PC-3 (cell line): ENCODE measurements at regions not wholly inside any gene's neighbourhood (a gene's known extent, or its start where the extent isn't known, plus 50 kb on each side); places are given as distances from the start of the nearest gene placed in this dataset.

Source experiments
- ATAC-seq: fragments of 200-7000 bp; cut with Tn5 transposase; 2 replicates; pipeline ENCODE4 v1.9.1; 2020; ENCODE audit warnings: mild to moderate bottlenecking, moderate library complexity
- BruUV-seq: library from RNA; stranded (reverse); fragments of 400-500 nt; replicated peaks from 2 replicates; lab custom pipeline; 2021; lab: Mats Ljungman, UMichigan
- CTCF ChIA-PET: fragments of 300-600 bp; sonication (Branson Sonifier 250); formaldehyde crosslinking; loops from one replicate; lab custom pipeline; 2022; ENCODE audit warnings: antibody characterized with exemption; lab: Charles Lee
- POLR2A ChIA-PET: fragments of 300-600 bp; sonication (Branson Sonifier 250); formaldehyde crosslinking; loops from one replicate; lab custom pipeline; 2022; ENCODE audit warnings: antibody characterized with exemption; ENCODE audit not compliant: unreplicated experiment; lab: Charles Lee
- DNase-seq: peaks from one replicate; pipeline ENCODE4 v3.0.0-alpha.2; 2015
- H2AFZ ChIP-seq: fragments of 300-600 bp; sonication (generic); 2 replicates; pipeline ENCODE4 v1.6.0; 2016; ENCODE audit warnings: antibody characterized with exemption, low read length
- H3F3A ChIP-seq: fragments of 300-600 bp; sonication (generic); one replicate; pipeline ENCODE4 v1.6.0; 2017; ENCODE audit warnings: antibody characterized with exemption, low read length, control low read depth, mild to moderate bottlenecking; ENCODE audit not compliant: unreplicated experiment
- H3K27ac ChIP-seq: fragments of 300-600 bp; sonication (generic); 2 replicates; pipeline ENCODE4 v1.5.1; 2016; ENCODE audit warnings: mild to moderate bottlenecking, low read length
- H3K27me3 ChIP-seq: fragments of 300-600 bp; sonication (generic); 2 replicates; pipeline ENCODE4 v1.6.1; 2016; ENCODE audit warnings: low read length, mixed read lengths
- H3K36me3 ChIP-seq: fragments of 300-600 bp; sonication (generic); 2 replicates; pipeline ENCODE4 v1.6.1; 2016; ENCODE audit warnings: low read depth, mixed run types, low read length, mixed read lengths
- H3K4me1 ChIP-seq: fragments of 300-600 bp; sonication (generic); 2 replicates; pipeline ENCODE4 v1.5.1; 2016; ENCODE audit warnings: low read length; ENCODE audit not compliant: insufficient read depth
- H3K4me2 ChIP-seq: fragments of 300-600 bp; sonication (generic); 2 replicates; pipeline ENCODE4 v1.6.0; 2016; ENCODE audit warnings: low read length
- H3K4me3 ChIP-seq: fragments of 300-600 bp; sonication (generic); 2 replicates; pipeline ENCODE4 v1.5.1; 2016; ENCODE audit warnings: mild to moderate bottlenecking, low read length, mixed read lengths
- H3K79me2 ChIP-seq: fragments of 300-600 bp; sonication (generic); 2 replicates; pipeline ENCODE4 v1.6.1; 2017; ENCODE audit warnings: low read length, mixed read lengths
- H3K9ac ChIP-seq: fragments of 300-600 bp; sonication (generic); 2 replicates; pipeline ENCODE4 v1.6.0; 2016; ENCODE audit warnings: mild to moderate bottlenecking, low read length
- H3K9me2 ChIP-seq: fragments of 300-600 bp; sonication (generic); replicated peaks from 2 replicates; pipeline ENCODE4 v1.6.1; 2016; ENCODE audit warnings: mixed run types, low read length, mixed read lengths
- H3K9me3 ChIP-seq: fragments of 300-600 bp; sonication (generic); 2 replicates; pipeline ENCODE4 v1.6.1; 2016; ENCODE audit warnings: low read length, mixed read lengths
- H4K20me1 ChIP-seq: fragments of 300-600 bp; sonication (generic); 2 replicates; pipeline ENCODE4 v1.6.1; 2016; ENCODE audit warnings: low read length, mixed read lengths
- EZH2 ChIP-seq: fragments of 300-600 bp; sonication (generic); IDR thresholded peaks from one replicate; pipeline ENCODE4 v1.6.1; 2017; ENCODE audit warnings: antibody characterized with exemption, mild to moderate bottlenecking, low read length; ENCODE audit not compliant: unreplicated experiment
- EZH2phosphoT487 ChIP-seq: fragments of 300-600 bp; sonication (generic); IDR thresholded peaks from 2 replicates; pipeline ENCODE4 v1.6.1; 2018; ENCODE audit warnings: mild to moderate bottlenecking, antibody characterized with exemption, low read length, borderline replicate concordance
- intact Hi-C: fragments of 100-400 bp; cut with micrococcal nuclease; formaldehyde crosslinking; loops from 2 replicates; pipeline ENCODE4 v1.9.0; 2023
- TF ChIP-seq, protein P1 (sequence below): fragments of 300-600 bp; sonication (generic); conservative IDR thresholded peaks from 2 replicates; pipeline ENCODE4 v1.5.1; 2017; ENCODE audit warnings: antibody characterized with exemption, low read depth, mild to moderate bottlenecking, low read length

- H3K36me3 ChIP-seq: no peaks in the 10 kb centered on the region
- intact Hi-C loops: no loop called here
- H4K20me1 ChIP-seq: no peaks in the 10 kb centered on the region
- TF ChIP-seq, protein P1, sequence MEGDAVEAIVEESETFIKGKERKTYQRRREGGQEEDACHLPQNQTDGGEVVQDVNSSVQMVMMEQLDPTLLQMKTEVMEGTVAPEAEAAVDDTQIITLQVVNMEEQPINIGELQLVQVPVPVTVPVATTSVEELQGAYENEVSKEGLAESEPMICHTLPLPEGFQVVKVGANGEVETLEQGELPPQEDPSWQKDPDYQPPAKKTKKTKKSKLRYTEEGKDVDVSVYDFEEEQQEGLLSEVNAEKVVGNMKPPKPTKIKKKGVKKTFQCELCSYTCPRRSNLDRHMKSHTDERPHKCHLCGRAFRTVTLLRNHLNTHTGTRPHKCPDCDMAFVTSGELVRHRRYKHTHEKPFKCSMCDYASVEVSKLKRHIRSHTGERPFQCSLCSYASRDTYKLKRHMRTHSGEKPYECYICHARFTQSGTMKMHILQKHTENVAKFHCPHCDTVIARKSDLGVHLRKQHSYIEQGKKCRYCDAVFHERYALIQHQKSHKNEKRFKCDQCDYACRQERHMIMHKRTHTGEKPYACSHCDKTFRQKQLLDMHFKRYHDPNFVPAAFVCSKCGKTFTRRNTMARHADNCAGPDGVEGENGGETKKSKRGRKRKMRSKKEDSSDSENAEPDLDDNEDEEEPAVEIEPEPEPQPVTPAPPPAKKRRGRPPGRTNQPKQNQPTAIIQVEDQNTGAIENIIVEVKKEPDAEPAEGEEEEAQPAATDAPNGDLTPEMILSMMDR: no peak
- no peak for TF ChIP-seq EZH2phosphoT487
- no peak for TF ChIP-seq EZH2
- H3K4me2 ChIP-seq: no peak overlapping the region
- H3K79me2 ChIP-seq: no peaks in the 10 kb centered on the region
- ChIA-PET POLR2A (no interaction called here), CTCF (no interaction called here)
- H3K27ac ChIP-seq: no peak overlapping the region
- no peak overlapping the region for H2AFZ ChIP-seq
- BruUV-seq: no TSS peak
- no peaks in the 10 kb centered on the region for H3K4me1 ChIP-seq
- H3F3A ChIP-seq: no peaks in the 10 kb centered on the region
- no peaks in the 10 kb centered on the region for H3K9me3 ChIP-seq
- no peak overlapping the region for H3K9ac ChIP-seq
- DNase-seq: no peak
- ATAC-seq: no peak
- H3K4me3 ChIP-seq: no peak overlapping the region
- H3K27me3 ChIP-seq: no peaks in the 10 kb centered on the region
- H3K9me2 ChIP-seq: no peaks in the 10 kb centered on the region
Observed at GRCh38 chr16:62277942-62278341, 241.7 kb upstream of the CDH8 start.

GRCh38 chr16:62276637-62277036, 240.4 kb upstream of the CDH8 start:
- H3K27ac ChIP-seq: no peak overlapping the region
- no peak overlapping the region for H3K4me3 ChIP-seq
- H3K36me3 ChIP-seq: no peaks in the 10 kb centered on the region
- no peak overlapping the region for H3K9ac ChIP-seq
- no peaks in the 10 kb centered on the region for H3K9me3 ChIP-seq
- POLR2A ChIA-PET: no interaction called here
- H3K4me2 ChIP-seq: no peak overlapping the region
- no peaks in the 10 kb centered on the region for H3K79me2 ChIP-seq
- no peak for ATAC-seq
- no peak for DNase-seq
- H3K27me3 ChIP-seq: no peaks in the 10 kb centered on the region
- no TSS peak for BruUV-seq
- no peaks in the 10 kb centered on the region for H3K4me1 ChIP-seq
- no peak overlapping the region for H2AFZ ChIP-seq
- H3F3A ChIP-seq: no peaks in the 10 kb centered on the region
- TF ChIP-seq, protein P1: no peak
- TF ChIP-seq EZH2phosphoT487 (no peak), EZH2 (no peak)
- no peaks in the 10 kb centered on the region for H4K20me1 ChIP-seq
- intact Hi-C loops: no loop called here
- CTCF ChIA-PET: no interaction called here
- H3K9me2 ChIP-seq: no peaks in the 10 kb centered on the region

DNA sequence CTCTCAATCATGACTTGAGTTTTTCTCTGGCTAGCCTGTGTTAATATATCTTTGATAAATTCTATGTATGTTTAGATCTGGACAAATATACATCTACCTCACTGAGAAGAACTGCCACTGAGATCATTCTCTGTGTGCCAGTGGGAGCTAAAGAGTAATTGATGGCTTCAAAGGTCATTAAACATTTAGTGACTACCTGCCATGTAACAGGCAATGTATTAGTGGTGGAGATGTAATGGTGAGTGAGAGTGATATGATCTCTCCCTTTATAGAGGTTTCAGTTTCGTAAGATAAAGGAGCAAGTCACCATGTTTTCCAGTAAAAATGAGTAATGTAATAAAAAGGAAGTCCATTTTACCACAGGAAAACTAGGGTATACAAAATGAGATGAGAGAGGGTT, 235.8 kb upstream of the CDH8 start:
- Histone ChIP-seq H3F3A (no peaks in the 10 kb centered on the region), H3K27me3 (no peaks in the 10 kb centered on the region), H3K27ac (no peak overlapping the region), H3K9ac (no peak overlapping the region), H3K4me2 (no peak overlapping the region), H3K9me3 (no peaks in the 10 kb centered on the region), H4K20me1 (no peaks in the 10 kb centered on the region), H3K4me3 (no peak overlapping the region), H3K79me2 (no peaks in the 10 kb centered on the region), H3K4me1 (no peaks in the 10 kb centered on the region), H3K36me3 (no peaks in the 10 kb centered on the region), H2AFZ (no peak overlapping the region), H3K9me2 (no peaks in the 10 kb centered on the region)
- no TSS peak for BruUV-seq
- POLR2A ChIA-PET: no interaction called here
- TF ChIP-seq EZH2phosphoT487: no peak
- no peak for TF ChIP-seq EZH2
- TF ChIP-seq, protein P1: no peak
- CTCF ChIA-PET: no interaction called here
- ATAC-seq (no peak), DNase-seq (no peak)
- intact Hi-C loops: no loop called here
